DMS53 treated with DMSO at 0.1 percent for 48 hours (cell line): ENCODE measurements at regions not wholly inside any gene's neighbourhood (a gene's known extent, or its start where the extent isn't known, plus 50 kb on each side); places are given as distances from the start of the nearest gene placed in this dataset.
"Not testable (repeated sequence)": the region's sequence is repeated elsewhere in the genome, so short reads cannot be mapped to it uniquely, and the experiment has no call there.

ENCODE experiments used
- DNase-seq: peaks from one replicate; lab custom pipeline; 2025; ENCODE audit not compliant: unreplicated experiment; lab: John Stamatoyannopoulos, UW

- no peak for DNase-seq
These were observed 626.2 kb downstream of the MID1IP1 start for GRCh38 chrX:39427492-39427891.

- no peak for DNase-seq
These were observed 626.6 kb downstream of the MID1IP1 start for GRCh38 chrX:39427906-39428305.

- no peak for DNase-seq
These were observed 629.3 kb downstream of the MID1IP1 start for GRCh38 chrX:39430551-39430950.

- no peak for DNase-seq
These were observed 630.6 kb downstream of the MID1IP1 start for GRCh38 chrX:39431893-39432292.

- DNase-seq: not testable (repeated sequence)
These were observed 633.4 kb downstream of the MID1IP1 start for GRCh38 chrX:39434671-39435070.

GRCh38 chrX:39436538-39436937 lies 635.3 kb downstream of the MID1IP1 start:
- not testable (repeated sequence) for DNase-seq

GRCh38 chrX:39437670-39438441 lies 636.6 kb downstream of the MID1IP1 start:
- DNase-seq: no peak

GRCh38 chrX:39438603-39439602 lies 637.6 kb downstream of the MID1IP1 start:
- DNase-seq: no peak

GRCh38 chrX:39439906-39440798 lies 638.9 kb downstream of the MID1IP1 start:
- no peak for DNase-seq

GRCh38 chrX:39440799-39441284 lies 639.6 kb downstream of the MID1IP1 start:
- no peak for DNase-seq

GRCh38 chrX:39442332-39442731 lies 641.1 kb downstream of the MID1IP1 start:
- DNase-seq: no peak

GRCh38 chrX:39443240-39443639 lies 642.0 kb downstream of the MID1IP1 start:
- no peak for DNase-seq

GRCh38 chrX:39445336-39445735 lies 644.1 kb downstream of the MID1IP1 start:
- no peak for DNase-seq

- no peak for DNase-seq
These were observed 648.1 kb downstream of the MID1IP1 start for GRCh38 chrX:39449352-39449751.

- no peak for DNase-seq
These were observed 647.4 kb downstream of the BCOR start for GRCh38 chrX:39450234-39450977.

GRCh38 chrX:39451046-39451445 lies 646.7 kb downstream of the BCOR start:
- DNase-seq: no peak

GRCh38 chrX:39452401-39452800 lies 645.4 kb downstream of the BCOR start:
- DNase-seq: no peak

GRCh38 chrX:39453889-39454621 lies 643.7 kb downstream of the BCOR start:
- DNase-seq: no peak

- no peak for DNase-seq
These were observed 640.7 kb downstream of the BCOR start for GRCh38 chrX:39456894-39457604.
